ENCODE measurements at regions not wholly inside any gene's neighbourhood (a gene's known extent, or its start where the extent isn't known, plus 50 kb on each side); places are given as distances from the start of the nearest gene placed in this dataset.

- H3K36me3 Mint-ChIP-seq (ENCODE audit: low read depth): peaks cover 24% of the 10 kb centered on the region
- CTCF ChIA-PET: interaction anchor here (0.5 kb wide), 1 partner anchor 9 kb away, joined by 3 read pairs; no protein-coding TSS in a partner anchor
- no peak for TF ChIP-seq CTCF (IDR thresholded peaks at IDR 0.05)
- no peak overlapping the region for H3K27ac ChIP-seq (ENCODE audit: low read depth in 1 of 2, low read length in 2 of 2)
- no peak for ATAC-seq (ENCODE audit: poor library complexity)
- H3K9me3 Mint-ChIP-seq: no peaks in the 10 kb centered on the region
- POLR2A ChIA-PET: no interaction called here
- peaks cover 13% of the 10 kb centered on the region for H3K4me1 Mint-ChIP-seq (ENCODE audit: low read depth)
- no peak overlapping the region for H3K4me3 Mint-ChIP-seq
- H3K4me3 ChIP-seq (ENCODE audit: low read length): no peak overlapping the region
- H3K27ac Mint-ChIP-seq: no peak overlapping the region
- intact Hi-C loops (cut with DNase I, micrococcal nuclease): no loop called here
- DNase-seq: no peak
- peaks cover under 1% of the 10 kb centered on the region for H3K4me1 ChIP-seq (ENCODE audit: insufficient read depth, low read length)
- no peaks in the 10 kb centered on the region for H3K27me3 Mint-ChIP-seq
- H3K27me3 ChIP-seq (ENCODE audit: control insufficient read depth in 1 of 2, insufficient read depth in 2 of 2, low read length in 2 of 2): no peaks in the 10 kb centered on the region
- no peaks in the 10 kb centered on the region for H3K36me3 ChIP-seq (ENCODE audit: insufficient read depth, low read length)
- peaks cover 0 to 3% of the 10 kb centered on the region in 2 experiments for H3K9me3 ChIP-seq (ENCODE audit: control insufficient read depth in 1 of 2, insufficient read depth in 1 of 2, low read length in 2 of 2)
These were observed 466.0 kb upstream of the RGS6 start for GRCh38 chr14:71466251-71466650.

DNA sequence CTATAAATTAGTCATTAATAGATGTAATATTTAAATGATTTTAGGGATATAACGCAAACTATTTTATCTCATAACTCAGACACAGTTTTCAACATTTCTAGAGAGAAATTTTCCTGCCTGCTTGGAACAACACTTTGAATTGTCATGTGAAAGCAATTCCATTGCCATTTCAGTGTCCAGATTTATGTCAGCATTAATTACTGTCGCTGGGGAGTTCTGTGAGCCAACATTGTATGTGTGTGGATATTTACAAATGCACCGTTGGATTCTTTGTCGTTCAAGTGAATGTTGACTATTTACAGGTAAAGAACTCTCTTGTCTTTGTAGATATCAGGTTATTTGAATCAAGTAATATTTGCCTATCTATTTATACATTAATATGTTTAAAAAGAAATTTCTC is 465.3 kb upstream of the RGS6 start:
- no peak overlapping the region for H3K4me3 Mint-ChIP-seq
- no peak for DNase-seq
- no peaks in the 10 kb centered on the region for H3K36me3 ChIP-seq (ENCODE audit: insufficient read depth, low read length)
- no peaks in the 10 kb centered on the region for H3K9me3 Mint-ChIP-seq
- H3K4me1 ChIP-seq (ENCODE audit: insufficient read depth, low read length): peaks cover 4% of the 10 kb centered on the region
- POLR2A ChIA-PET: no interaction called here
- TF ChIP-seq CTCF (IDR thresholded peaks at IDR 0.05): no peak
- H3K27me3 Mint-ChIP-seq: no peaks in the 10 kb centered on the region
- no peaks in the 10 kb centered on the region for H3K27me3 ChIP-seq (ENCODE audit: control insufficient read depth in 1 of 2, insufficient read depth in 2 of 2, low read length in 2 of 2)
- CTCF ChIA-PET: interaction anchor here (0.8 kb wide), 1 partner anchor 12 kb away, joined by 3 read pairs; no protein-coding TSS in a partner anchor
- no peak overlapping the region for H3K27ac ChIP-seq (ENCODE audit: low read depth in 1 of 2, low read length in 2 of 2)
- H3K4me1 Mint-ChIP-seq (ENCODE audit: low read depth): peaks cover 18% of the 10 kb centered on the region
- H3K4me3 ChIP-seq (ENCODE audit: low read length): no peak overlapping the region
- H3K9me3 ChIP-seq (ENCODE audit: control insufficient read depth in 1 of 2, insufficient read depth in 1 of 2, low read length in 2 of 2): peaks cover 0 to 3% of the 10 kb centered on the region in 2 experiments
- H3K36me3 Mint-ChIP-seq (ENCODE audit: low read depth): peaks cover 19% of the 10 kb centered on the region
- intact Hi-C loops (cut with DNase I, micrococcal nuclease): no loop called here
- no peak for ATAC-seq (ENCODE audit: poor library complexity)
- H3K27ac Mint-ChIP-seq: no peak overlapping the region

- peaks cover 19% of the 10 kb centered on the region for H3K36me3 Mint-ChIP-seq (ENCODE audit: low read depth)
- no peak for DNase-seq
- intact Hi-C loops (cut with DNase I, micrococcal nuclease): no loop called here
- no peak for ATAC-seq (ENCODE audit: poor library complexity)
- no peak for TF ChIP-seq CTCF (IDR thresholded peaks at IDR 0.05)
- peaks cover 22% of the 10 kb centered on the region for H3K4me1 Mint-ChIP-seq (ENCODE audit: low read depth)
- H3K9me3 Mint-ChIP-seq: no peaks in the 10 kb centered on the region
- no peak overlapping the region for H3K27ac Mint-ChIP-seq
- CTCF ChIA-PET: interaction anchor here (0.8 kb wide), 1 partner anchor 13 kb away, joined by 3 read pairs; no protein-coding TSS in a partner anchor
- H3K27me3 Mint-ChIP-seq: no peaks in the 10 kb centered on the region
- H3K4me3 Mint-ChIP-seq: no peak overlapping the region
- no peak overlapping the region for H3K27ac ChIP-seq (ENCODE audit: low read depth in 1 of 2, low read length in 2 of 2)
- H3K4me3 ChIP-seq (ENCODE audit: low read length): no peak overlapping the region
- POLR2A ChIA-PET: no interaction called here
- no peaks in the 10 kb centered on the region for H3K27me3 ChIP-seq (ENCODE audit: control insufficient read depth in 1 of 2, insufficient read depth in 2 of 2, low read length in 2 of 2)
- peaks cover 5% of the 10 kb centered on the region for H3K4me1 ChIP-seq (ENCODE audit: insufficient read depth, low read length)
- H3K9me3 ChIP-seq (ENCODE audit: control insufficient read depth in 1 of 2, insufficient read depth in 1 of 2, low read length in 2 of 2): peaks cover 0 to 3% of the 10 kb centered on the region in 2 experiments
- H3K36me3 ChIP-seq (ENCODE audit: insufficient read depth, low read length): no peaks in the 10 kb centered on the region
These were observed 464.8 kb upstream of the RGS6 start for GRCh38 chr14:71467361-71467811.
